IPS DF 4.7 (cell line): ENCODE measurements at regions not wholly inside any gene's neighbourhood (a gene's known extent, or its start where the extent isn't known, plus 50 kb on each side); places are given as distances from the start of the nearest gene placed in this dataset.

Experiments
- DNase-seq: peaks from one replicate; pipeline ENCODE4 v3.0.0-alpha.2; 2013; ENCODE audit warnings: low spot score; ENCODE audit errors: extremely low read depth

DNA sequence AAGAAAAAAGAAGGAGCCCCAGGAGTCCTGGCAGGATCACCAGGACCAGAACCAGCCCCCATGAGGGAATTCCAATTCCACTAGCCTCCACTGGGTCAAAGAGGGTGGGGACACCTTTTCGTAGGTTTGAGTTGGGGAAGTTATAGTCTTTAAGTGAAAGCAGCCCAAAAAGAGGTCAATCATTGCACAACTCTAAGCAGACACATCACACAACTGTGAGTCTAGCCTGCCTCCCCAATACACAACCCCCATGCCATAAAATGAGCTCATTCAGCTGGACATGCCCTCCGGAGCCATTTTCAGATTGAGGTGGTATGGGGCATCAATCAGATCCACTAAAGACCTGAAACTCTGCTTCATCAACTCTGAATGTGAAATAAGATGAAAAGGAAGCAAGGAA is 179.9 kb downstream of the NPHP4 start:
- DNase-seq: no peak

DNA sequence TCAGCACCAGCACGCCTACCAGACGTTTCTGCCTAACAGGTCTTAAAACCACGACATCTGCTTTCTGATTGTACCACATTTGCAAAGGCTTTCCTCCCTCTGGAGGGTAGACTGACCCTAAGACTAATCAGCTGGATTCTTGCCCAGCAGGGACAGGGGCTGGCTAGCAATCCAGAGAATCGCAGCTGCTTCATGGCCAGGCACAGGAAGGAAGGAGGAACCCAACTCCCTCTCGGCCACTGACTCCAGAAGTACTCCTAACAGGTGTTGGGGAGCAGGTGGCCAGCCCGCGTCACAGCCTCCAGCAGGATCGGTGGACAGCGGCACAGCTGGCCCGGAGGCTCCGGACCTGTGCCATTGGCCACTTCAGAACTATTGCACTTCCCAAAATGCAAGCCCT is 180.8 kb downstream of the NPHP4 start:
- DNase-seq: no peak

GRCh38 chr1:5810553-5811270 is 181.5 kb downstream of the NPHP4 start:
- no peak for DNase-seq

DNA sequence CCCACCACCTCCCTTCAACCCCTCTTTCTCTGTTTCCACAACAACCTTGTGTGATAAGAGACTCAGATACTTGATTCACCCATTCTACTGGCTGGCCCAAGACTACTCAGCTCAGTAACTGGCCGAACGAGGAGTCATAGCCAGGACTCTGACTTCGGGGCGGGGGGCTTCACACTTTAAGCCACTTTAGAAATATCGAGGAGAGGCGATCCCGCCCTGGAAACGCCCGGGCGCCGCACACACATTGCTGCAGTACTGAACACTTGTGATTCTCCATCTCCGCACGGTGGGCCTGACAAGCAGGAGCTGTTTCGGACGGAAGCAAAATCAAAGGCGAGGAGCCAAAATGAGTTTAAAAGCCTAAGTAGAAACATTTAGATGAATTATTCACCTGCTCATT is 182.1 kb downstream of the NPHP4 start:
- DNase-seq: no peak

DNA sequence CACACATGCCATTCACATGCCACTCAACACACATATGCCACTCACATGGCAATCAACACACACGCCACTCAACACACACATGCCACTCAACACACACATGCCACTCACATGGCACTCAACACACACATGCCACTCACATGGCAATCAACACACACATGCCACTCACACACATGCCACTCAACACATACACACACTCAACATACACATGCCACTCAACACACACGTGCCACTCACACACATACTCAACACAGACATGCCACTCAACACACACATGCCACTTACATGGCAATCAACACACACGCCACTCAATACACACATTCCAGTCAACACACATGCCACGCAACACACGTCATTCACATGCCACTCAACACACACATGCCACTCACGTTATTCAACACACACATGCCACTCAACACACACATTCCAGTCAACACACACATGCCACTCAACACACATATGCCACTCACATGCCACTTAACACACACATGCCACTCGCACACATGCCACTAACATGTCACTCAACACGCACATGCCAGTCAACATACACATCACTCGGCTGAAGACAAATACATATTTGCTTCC is 182.9 kb downstream of the NPHP4 start:
- DNase-seq: no peak

GRCh38 chr1:5803851-5804250 is 188.4 kb downstream of the NPHP4 start:
- DNase-seq: no peak

- no peak for DNase-seq
Measured at GRCh38 chr1:5802606-5803005, 189.6 kb downstream of the NPHP4 start.

- DNase-seq: no peak
Measured at GRCh38 chr1:5798904-5799303, 193.3 kb downstream of the NPHP4 start.

DNA sequence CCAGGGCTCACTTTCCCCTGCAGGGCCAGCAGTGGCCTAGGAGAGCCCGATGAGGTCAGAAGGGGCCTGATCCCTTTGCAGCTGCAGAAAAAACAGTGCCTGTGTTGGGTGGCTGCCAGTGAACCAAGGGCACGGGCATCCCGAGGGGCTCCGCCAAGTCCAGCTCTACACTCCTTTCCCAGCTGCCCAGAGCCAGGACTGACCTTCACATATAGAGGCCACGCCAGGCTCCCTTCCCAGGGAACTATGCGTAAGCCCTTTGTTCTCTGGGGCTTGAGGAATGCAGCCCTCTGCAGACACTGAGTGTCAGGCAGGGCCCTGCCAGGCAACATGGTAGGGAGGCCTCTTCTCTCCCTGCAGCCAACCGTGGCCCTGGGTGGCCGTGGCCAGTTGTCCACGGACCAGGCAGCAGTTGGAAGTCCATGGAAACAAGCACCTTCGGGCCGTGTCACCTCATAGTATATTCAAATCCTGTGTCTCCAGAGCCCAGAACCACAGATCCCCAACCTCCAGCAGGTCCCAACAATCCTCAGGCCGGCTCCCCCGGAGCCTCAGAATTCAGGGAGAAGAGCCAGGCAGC is 194.0 kb downstream of the NPHP4 start:
- DNase-seq: no peak

DNA sequence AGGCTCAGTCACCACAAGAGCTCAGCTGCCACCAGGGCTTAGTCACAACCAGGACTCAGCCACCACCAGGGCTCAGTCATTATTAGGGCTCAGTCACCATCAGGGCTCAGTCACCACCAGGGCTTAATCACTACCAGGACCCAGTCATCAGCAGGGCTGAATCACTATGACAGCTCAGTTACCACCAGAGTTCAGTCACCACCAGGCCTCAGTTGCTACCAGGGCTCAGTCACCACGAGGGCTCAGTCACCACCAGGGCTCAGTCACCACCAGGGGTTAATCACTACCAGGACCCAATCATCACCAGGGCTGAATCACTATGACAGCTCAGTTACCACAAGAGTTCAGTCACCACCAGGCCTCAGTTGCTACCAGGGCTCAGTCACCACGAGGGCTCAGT is 196.2 kb downstream of the NPHP4 start:
- DNase-seq: no peak

GRCh38 chr1:5794279-5794678 is 197.9 kb downstream of the NPHP4 start:
- DNase-seq: no peak

- DNase-seq: no peak
Measured at GRCh38 chr1:5793516-5793915, 198.7 kb downstream of the NPHP4 start.

DNA sequence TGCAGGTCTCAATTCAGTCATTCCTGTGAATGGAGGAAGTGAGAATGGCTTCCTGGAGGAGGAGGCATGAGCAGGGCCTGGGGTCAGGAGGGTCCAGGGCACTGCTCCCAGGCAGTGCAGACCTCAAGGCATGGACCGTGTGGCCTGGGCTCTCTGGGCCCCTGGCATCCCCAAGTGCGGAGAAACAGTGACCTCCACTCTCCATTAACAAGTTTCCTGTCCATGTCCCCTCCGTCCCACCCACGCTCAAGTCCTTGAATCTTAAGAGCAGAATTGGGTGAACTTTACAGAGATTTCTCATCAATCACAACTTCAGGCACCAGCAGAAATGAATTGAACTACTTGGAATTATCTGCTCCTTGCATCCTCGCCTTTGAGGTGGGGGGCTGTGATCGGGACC is 211.1 kb downstream of the NPHP4 start:
- DNase-seq: no peak

- DNase-seq: no peak
Measured at GRCh38 chr1:5780324-5780716, 211.9 kb downstream of the NPHP4 start.

DNA sequence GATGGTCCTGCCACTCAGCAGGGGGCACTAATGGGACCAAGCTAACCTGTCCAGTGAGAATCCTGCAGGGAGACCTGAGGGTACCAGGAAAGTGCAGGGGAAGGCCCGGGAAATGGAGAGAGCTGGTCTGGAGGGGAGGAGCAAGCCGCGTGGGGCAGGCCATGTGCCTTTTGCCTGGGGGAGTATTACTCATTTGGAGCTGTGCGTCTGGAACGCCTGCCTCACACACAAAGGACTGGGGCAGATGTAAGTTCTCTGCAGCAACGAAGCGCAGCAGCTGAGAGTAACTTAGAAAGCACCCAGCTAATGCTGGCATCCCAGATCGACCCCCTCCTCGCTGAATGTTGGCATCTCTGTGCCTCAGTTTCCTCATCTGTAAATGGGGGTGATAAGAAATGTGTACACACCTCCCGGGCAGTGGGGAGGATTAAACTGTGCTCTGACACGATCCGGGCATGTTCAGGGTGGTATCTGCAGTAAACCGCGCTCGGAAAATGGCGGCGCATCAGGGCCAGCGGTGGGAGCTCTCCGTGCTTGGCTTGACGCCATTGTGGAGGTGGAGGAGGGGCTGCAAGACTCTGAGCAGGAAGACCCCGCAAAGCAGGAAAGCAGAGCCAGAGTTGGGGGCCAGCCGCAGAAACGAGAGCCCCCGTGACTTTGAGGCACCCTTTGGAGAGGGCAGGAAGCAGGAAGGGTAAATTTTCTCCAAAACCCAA is 212.5 kb downstream of the NPHP4 start:
- no peak for DNase-seq

DNA sequence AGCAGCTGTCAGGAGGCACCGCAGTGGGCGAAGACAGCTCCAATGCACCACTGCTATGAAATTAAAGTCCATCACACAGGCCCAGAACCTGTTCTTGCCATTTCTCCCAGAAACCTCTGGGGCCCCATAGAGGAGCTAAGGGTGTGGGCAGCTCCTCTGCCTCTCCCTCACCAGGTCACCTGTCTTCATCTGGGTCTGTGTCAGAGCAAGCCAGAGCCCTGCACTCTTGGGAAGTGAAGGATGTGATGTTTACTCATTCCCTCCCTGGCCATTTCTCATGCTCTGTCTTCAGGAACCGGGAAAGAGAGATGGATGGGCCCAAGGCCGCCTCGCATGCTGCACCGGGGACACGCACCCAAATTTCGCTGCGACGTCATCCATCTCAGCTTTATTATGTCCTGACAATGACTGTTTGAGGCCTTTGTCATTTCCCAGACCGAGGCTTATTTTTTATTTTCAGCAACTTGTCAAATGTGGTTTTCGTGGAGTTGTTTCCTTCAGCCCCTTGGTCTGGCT is 216.1 kb downstream of the NPHP4 start:
- DNase-seq: no peak

DNA sequence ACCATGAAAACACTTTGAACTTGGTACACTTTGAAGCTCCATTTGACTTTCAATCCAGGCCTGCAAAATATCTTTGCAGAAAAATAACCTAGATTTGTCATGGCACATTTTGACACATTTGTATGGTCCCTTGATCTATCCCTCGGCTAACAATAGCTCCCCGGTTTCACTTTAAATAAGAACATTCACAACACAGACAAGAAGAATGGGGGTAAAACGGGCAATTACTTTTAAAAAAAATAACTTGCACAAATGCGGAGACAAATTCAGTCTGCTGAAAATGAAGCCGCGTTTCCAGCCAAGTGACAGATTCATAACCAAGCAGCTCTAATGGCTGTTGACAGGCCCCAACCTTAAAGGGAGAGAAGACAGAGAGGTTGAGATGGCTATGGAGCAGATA is 218.2 kb downstream of the NPHP4 start:
- no peak for DNase-seq

- no peak for DNase-seq
Measured at GRCh38 chr1:5771788-5772187, 220.4 kb downstream of the NPHP4 start.

- DNase-seq: no peak
Measured at GRCh38 chr1:5770981-5771765, 221.1 kb downstream of the NPHP4 start.

GRCh38 chr1:5769760-5770159 is 222.5 kb downstream of the NPHP4 start:
- no peak for DNase-seq

DNA sequence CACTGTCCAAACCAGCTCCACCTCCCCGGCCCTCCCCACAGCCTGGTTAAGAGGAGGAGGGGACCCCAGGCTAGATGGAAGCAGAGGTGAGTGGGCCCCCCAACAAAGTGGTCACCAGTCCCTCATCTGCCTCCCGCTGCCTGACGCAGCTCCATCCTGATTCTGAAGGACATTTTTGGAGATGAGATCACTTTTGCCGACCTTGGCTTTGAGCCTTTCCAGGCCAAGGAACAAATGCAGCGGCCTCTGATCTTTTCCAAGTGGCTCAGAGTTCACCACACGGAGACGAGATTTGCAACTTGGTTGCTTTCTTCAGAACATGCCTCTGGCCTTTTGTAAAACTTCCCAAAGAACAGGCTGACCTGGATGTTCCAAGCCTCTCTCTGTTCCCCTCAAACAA is 223.1 kb downstream of the NPHP4 start:
- no peak for DNase-seq
